ENCODE measurements at regions not wholly inside any gene's neighbourhood (a gene's known extent, or its start where the extent isn't known, plus 50 kb on each side); places are given as distances from the start of the nearest gene placed in this dataset.

- no peak for DNase-seq (ENCODE audit: low read depth in 4 of 4, low spot score in 2 of 4)
These were observed 123.1 kb upstream of the ZNF608 start for GRCh38 chr5:124869426-124870033.

GRCh38 chr5:124870070-124870469 lies 123.6 kb upstream of the ZNF608 start:
- DNase-seq (ENCODE audit: low read depth in 4 of 4, low spot score in 2 of 4), result no peak

DNA sequence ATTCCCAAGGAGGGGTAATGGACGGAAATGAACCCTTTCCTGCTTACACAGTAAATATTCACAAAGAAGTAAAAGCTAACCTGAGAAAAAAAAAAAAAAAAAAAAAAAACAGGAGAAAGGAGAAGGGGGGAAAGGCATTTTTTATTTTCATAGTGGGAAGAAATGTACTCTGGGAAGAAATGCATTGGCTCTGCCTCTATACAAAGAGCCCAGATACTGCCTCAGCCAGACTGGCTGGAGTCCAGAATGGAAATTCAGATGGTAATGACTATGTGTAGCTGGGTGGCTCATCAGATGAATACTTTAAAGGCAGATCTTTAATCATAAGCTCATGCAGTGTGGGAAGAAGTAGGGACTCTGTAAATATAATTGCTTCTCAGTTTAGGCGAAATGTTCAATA lies 124.9 kb upstream of the ZNF608 start:
- no peak for DNase-seq (ENCODE audit: low read depth in 4 of 4, low spot score in 2 of 4)

DNA sequence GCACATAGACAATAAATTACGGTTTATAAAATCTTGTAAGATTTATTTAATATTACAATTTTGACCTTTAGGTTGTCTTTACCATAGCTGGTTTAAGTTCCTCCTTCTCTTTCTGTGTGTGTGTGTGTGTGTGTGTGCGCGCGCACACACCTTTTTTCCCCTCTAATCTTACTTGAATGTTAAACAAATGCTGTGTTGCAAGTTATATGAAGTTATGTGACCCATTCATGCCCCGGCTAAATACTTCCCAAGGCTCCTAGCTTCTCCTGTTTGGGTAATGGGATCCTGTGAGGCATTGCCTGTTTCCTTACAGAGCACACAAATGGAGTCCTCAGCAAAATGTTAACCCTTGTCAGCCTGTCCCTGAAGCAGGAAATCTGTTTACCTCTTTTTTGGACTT lies 125.6 kb upstream of the ZNF608 start:
- no peak for DNase-seq (ENCODE audit: low read depth in 4 of 4, low spot score in 2 of 4)

- DNase-seq (ENCODE audit: low read depth in 4 of 4, low spot score in 2 of 4), result no peak
These were observed 126.2 kb upstream of the ZNF608 start for GRCh38 chr5:124872615-124873014.

GRCh38 chr5:124873188-124873587 lies 126.7 kb upstream of the ZNF608 start:
- DNase-seq (ENCODE audit: low read depth in 4 of 4, low spot score in 2 of 4), result no peak

GRCh38 chr5:124873713-124874112 lies 127.3 kb upstream of the ZNF608 start:
- DNase-seq (ENCODE audit: low read depth in 4 of 4, low spot score in 2 of 4), result no peak

DNA sequence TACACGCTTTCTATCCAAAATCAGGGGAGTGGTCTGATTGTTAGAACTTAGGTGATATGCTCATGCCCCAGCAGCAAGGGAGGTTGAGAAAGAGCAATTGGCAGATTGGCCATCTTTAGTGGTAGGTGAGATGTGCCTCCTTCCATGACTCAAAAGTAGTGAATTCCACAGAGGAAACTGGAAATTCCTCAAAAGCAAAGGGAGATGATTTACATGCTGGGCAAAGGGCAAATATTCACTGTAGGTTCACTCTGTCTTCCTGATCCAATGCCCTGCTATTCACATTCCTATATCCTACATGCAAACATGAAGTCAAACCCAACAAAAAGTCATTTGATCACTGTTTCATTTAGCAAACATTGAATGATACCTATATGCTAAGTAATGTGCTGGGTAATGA lies 130.1 kb upstream of the ZNF608 start:
- no peak for DNase-seq (ENCODE audit: low read depth in 4 of 4, low spot score in 2 of 4)

DNA sequence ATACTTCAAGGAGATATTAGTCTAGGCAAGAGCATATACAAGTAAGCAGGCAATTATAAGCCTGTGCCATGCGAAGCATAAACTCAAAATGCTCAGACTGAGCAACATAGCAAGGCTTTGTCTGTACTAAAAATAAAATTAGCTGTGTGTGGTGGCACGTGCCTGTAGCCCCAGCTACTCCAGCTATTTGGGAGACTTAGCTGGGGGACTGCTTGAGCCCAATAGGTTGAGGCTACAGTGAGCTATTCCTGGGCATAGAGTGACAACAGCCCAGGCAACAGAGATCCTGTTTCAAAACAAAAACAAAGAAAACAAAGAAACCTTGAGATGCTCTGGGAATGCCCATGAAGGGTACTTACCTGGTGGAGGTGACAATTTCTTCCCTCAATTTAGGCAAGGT lies 130.5 kb upstream of the ZNF608 start:
- DNase-seq (ENCODE audit: low read depth in 4 of 4, low spot score in 2 of 4), result no peak

GRCh38 chr5:124877501-124878146 lies 131.2 kb upstream of the ZNF608 start:
- no peak for DNase-seq (ENCODE audit: low read depth in 4 of 4, low spot score in 2 of 4)

GRCh38 chr5:124878583-124879342 lies 132.3 kb upstream of the ZNF608 start:
- DNase-seq (ENCODE audit: low read depth in 4 of 4, low spot score in 2 of 4), result no peak

DNA sequence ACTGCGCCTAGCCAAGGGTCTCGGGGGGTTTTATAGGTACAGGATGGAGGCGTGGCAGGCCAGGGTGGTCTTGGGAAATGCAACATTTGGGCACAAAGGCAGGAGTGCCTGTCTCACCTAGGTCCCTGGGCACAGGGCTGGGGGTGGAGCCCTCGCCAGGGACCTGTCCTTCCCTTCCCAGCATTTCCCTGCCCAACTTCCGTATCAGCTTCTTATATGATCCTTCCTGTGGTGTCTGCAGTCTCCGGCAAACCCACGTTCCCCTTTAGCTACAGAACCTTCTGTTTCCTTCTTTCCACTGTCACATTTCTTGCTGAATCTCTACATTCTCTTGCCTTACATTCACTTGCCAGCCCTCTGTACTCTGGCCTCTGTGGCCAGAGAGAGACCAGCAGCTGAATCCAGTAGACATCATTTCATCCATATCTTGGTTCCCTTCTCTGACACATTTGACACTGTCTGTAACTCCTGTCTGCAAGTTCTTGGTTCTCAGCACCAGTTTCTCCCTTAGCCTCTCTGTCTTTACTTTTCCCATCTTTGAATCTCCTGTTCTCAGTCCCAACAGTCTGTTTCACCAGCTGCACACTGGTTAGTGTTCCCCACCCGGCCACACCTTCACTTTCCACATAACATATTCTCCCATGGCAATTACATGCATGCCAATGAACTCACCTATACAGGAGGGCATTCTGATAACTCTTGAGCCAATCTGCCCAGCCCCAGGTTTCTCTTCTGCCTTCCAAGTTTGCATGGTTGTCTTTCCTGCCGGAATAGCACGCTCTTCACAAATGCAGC lies 134.7 kb upstream of the ZNF608 start:
- DNase-seq (ENCODE audit: low read depth in 4 of 4, low spot score in 2 of 4), result no peak

DNA sequence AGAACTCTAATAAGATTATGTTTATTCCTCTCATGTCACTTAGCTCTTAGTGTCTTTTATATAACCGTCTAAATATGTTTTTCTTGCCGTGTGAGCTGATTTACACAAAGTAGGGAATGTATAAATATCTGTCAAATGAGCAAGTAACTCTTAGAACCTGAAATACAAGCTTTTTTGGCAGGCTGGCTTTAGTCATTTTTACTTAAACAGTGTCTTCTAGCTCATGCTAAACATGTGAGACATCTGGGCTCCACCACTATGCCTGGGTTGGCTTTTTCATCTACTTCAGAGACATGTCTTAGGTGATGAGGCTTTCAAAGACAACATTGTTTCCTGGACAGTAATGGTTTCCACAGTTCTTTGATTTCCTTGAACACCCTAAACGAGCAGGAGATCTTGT lies 137.2 kb upstream of the ZNF608 start:
- no peak for DNase-seq (ENCODE audit: low read depth in 4 of 4, low spot score in 2 of 4)

- DNase-seq (ENCODE audit: low read depth in 4 of 4, low spot score in 2 of 4), result no peak
These were observed 137.7 kb upstream of the ZNF608 start for GRCh38 chr5:124884114-124884513.

DNA sequence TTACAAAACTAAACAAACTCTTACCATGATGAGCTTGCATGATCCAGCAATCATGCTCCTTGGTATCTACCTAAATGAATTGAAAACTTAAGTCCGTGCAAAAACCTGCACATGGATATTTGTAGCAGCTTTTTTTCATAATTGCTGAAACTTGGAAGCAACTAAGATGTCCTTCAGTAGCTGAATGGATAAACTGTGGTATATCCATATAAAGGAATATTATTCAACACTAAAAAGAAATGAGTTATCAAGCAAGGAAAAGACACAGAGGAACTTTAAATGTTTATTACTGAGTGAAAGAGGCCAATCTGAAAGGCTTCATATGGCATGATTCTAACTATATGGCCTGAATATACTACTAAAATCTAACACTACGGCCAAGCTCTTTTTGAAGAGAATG lies 139.1 kb upstream of the ZNF608 start:
- DNase-seq (ENCODE audit: low read depth in 4 of 4, low spot score in 2 of 4), result no peak

GRCh38 chr5:124887223-124887622 lies 140.8 kb upstream of the ZNF608 start:
- no peak for DNase-seq (ENCODE audit: low read depth in 4 of 4, low spot score in 2 of 4)

DNA sequence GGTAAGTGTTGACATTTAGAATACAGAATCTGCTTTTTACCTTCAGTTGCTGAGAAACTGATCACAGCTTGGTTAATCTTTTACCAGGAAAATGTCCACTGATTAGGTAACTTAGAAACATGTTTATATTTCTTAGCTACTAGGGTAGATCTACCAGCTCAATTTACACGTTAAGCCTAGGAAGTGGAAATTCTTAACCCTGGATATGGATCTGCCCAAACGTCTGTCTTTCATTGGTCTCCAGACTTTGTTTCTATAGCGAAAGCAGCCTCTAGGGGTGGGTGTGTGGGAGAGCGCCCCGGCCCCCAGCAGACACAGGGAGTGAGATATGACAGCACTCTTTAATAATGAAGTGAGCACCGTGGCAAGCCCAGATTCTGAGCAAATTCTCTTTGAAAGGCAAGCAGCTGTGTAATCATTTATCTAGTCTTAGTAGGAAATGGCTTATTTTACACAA lies 141.6 kb upstream of the ZNF608 start:
- no peak for DNase-seq (ENCODE audit: low read depth in 4 of 4, low spot score in 2 of 4)

GRCh38 chr5:124888622-124889485 lies 142.4 kb upstream of the ZNF608 start:
- DNase-seq (ENCODE audit: low read depth in 4 of 4, low spot score in 2 of 4), result no peak

- DNase-seq (ENCODE audit: low read depth in 4 of 4, low spot score in 2 of 4), result no peak
These were observed 143.0 kb upstream of the ZNF608 start for GRCh38 chr5:124889486-124889825.

DNA sequence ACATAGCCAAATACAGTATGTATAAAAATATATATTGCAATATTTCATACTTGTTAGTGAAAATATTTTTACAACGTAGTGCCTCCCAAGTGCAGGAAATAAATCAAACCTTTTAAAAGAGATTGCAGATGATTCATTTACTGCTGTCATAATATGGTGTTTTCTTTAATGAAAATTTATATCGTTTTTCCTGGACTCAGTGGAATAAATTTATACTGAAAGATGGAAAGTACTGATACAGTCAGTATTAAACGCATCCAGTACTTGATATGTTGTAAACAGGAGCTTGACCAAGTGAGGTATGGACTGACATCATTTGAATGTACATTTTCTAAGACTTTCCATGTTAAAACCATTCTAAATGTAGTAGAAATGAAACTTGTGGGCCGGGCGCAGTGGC lies 143.4 kb upstream of the ZNF608 start:
- no peak for DNase-seq (ENCODE audit: low read depth in 4 of 4, low spot score in 2 of 4)
